ENCODE measurements at regions not wholly inside any gene's neighbourhood (a gene's known extent, or its start where the extent isn't known, plus 50 kb on each side); places are given as distances from the start of the nearest gene placed in this dataset.

- no peak for DNase-seq
These were observed 126.1 kb downstream of the OSR1 start for GRCh38 chr2:19232312-19232711.

GRCh38 chr2:19231625-19232024 lies 126.8 kb downstream of the OSR1 start:
- no peak for DNase-seq

- DNase-seq, result no peak
These were observed 127.8 kb downstream of the OSR1 start for GRCh38 chr2:19230626-19231025.

- no peak for DNase-seq
These were observed 129.7 kb downstream of the OSR1 start for GRCh38 chr2:19228715-19229114.

GRCh38 chr2:19228181-19228593 lies 130.2 kb downstream of the OSR1 start:
- no peak for DNase-seq

- no peak for DNase-seq
These were observed 131.6 kb downstream of the OSR1 start for GRCh38 chr2:19226871-19227270.

- DNase-seq, result no peak
These were observed 132.0 kb downstream of the OSR1 start for GRCh38 chr2:19226386-19226785.

- no peak for DNase-seq
These were observed 132.5 kb downstream of the OSR1 start for GRCh38 chr2:19225931-19226330.

GRCh38 chr2:19225126-19225525 lies 133.3 kb downstream of the OSR1 start:
- no peak for DNase-seq

GRCh38 chr2:19224486-19224885 lies 133.9 kb downstream of the OSR1 start:
- DNase-seq, result no peak

GRCh38 chr2:19224011-19224410 lies 134.4 kb downstream of the OSR1 start:
- no peak for DNase-seq

- no peak for DNase-seq
These were observed 139.4 kb downstream of the OSR1 start for GRCh38 chr2:19219060-19219459.

GRCh38 chr2:19218166-19218565 lies 140.3 kb downstream of the OSR1 start:
- no peak for DNase-seq

GRCh38 chr2:19216676-19217602 lies 141.5 kb downstream of the OSR1 start:
- DNase-seq, result no peak

- DNase-seq, result no peak
These were observed 142.2 kb downstream of the OSR1 start for GRCh38 chr2:19216238-19216637.

- DNase-seq, result no peak
These were observed 143.6 kb downstream of the OSR1 start for GRCh38 chr2:19214682-19215391.

GRCh38 chr2:19209575-19210341 lies 148.7 kb downstream of the OSR1 start:
- DNase-seq, result no peak

GRCh38 chr2:19208479-19209199 lies 149.8 kb downstream of the OSR1 start:
- no peak for DNase-seq

GRCh38 chr2:19207452-19207851 lies 151.0 kb downstream of the OSR1 start:
- DNase-seq, result no peak

GRCh38 chr2:19205983-19206533 lies 152.4 kb downstream of the OSR1 start:
- no peak for DNase-seq

GRCh38 chr2:19203866-19204265 lies 154.6 kb downstream of the OSR1 start:
- no peak for DNase-seq

GRCh38 chr2:19201911-19202462 lies 156.4 kb downstream of the OSR1 start:
- DNase-seq, result no peak
